ENCODE measurements at regions not wholly inside any gene's neighbourhood (a gene's known extent, or its start where the extent isn't known, plus 50 kb on each side); places are given as distances from the start of the nearest gene placed in this dataset.
A peak's percentile ranks its signal among the peaks of the same experiment; 100 is the strongest.

GRCh38 chr13:107250628-107251027 is 682.7 kb upstream of the ARGLU1 start:
- no peak for DNase-seq (ENCODE audit: low read depth)

GRCh38 chr13:107244241-107244640 is 676.3 kb upstream of the ARGLU1 start:
- DNase-seq (ENCODE audit: low read depth), result no peak

GRCh38 chr13:107242138-107242537 is 674.2 kb upstream of the ARGLU1 start:
- no peak for DNase-seq (ENCODE audit: low read depth)

- DNase-seq (ENCODE audit: low read depth), result no peak
Measured at GRCh38 chr13:107241381-107241780, 673.4 kb upstream of the ARGLU1 start.

- DNase-seq (ENCODE audit: low read depth), result no peak
Measured at GRCh38 chr13:107239213-107239612, 671.3 kb upstream of the ARGLU1 start.

GRCh38 chr13:107238262-107238981 is 670.5 kb upstream of the ARGLU1 start:
- no peak for DNase-seq (ENCODE audit: low read depth)

GRCh38 chr13:107234319-107235073 is 666.6 kb upstream of the ARGLU1 start:
- no peak for DNase-seq (ENCODE audit: low read depth)

GRCh38 chr13:107233541-107233940 is 665.6 kb upstream of the ARGLU1 start:
- DNase-seq (ENCODE audit: low read depth), result no peak

GRCh38 chr13:107231944-107232343 is 664.0 kb upstream of the ARGLU1 start:
- no peak for DNase-seq (ENCODE audit: low read depth)

- DNase-seq (ENCODE audit: low read depth), result no peak
Measured at GRCh38 chr13:107223867-107224266, 655.9 kb upstream of the ARGLU1 start.

GRCh38 chr13:107222597-107222996 is 654.7 kb upstream of the ARGLU1 start:
- no peak for DNase-seq (ENCODE audit: low read depth)

GRCh38 chr13:107220245-107220644 is 652.3 kb upstream of the ARGLU1 start:
- DNase-seq (ENCODE audit: low read depth), result no peak

GRCh38 chr13:107217251-107217650 is 649.3 kb upstream of the ARGLU1 start:
- no peak for DNase-seq (ENCODE audit: low read depth)

GRCh38 chr13:107216046-107216755 is 648.3 kb upstream of the ARGLU1 start:
- no peak for DNase-seq (ENCODE audit: low read depth)

- DNase-seq (ENCODE audit: low read depth), result peak; percentile 7
Measured at GRCh38 chr13:107211073-107211472, 643.1 kb upstream of the ARGLU1 start.

GRCh38 chr13:107210723-107211030 is 642.7 kb upstream of the ARGLU1 start:
- no peak for DNase-seq (ENCODE audit: low read depth)

- no peak for DNase-seq (ENCODE audit: low read depth)
Measured at GRCh38 chr13:107209824-107210722, 642.1 kb upstream of the ARGLU1 start.

- DNase-seq (ENCODE audit: low read depth), result no peak
Measured at GRCh38 chr13:107208889-107209288, 641.0 kb upstream of the ARGLU1 start.

GRCh38 chr13:107205318-107206104 is 637.6 kb upstream of the ARGLU1 start:
- peak; percentile 9 for DNase-seq (ENCODE audit: low read depth)

- no peak for DNase-seq (ENCODE audit: low read depth)
Measured at GRCh38 chr13:107203146-107203847, 635.4 kb upstream of the ARGLU1 start.

Data from stimulated activated CD4-positive, alpha-beta T cell treated with anti-CD3 and anti-CD28 coated beads, Interleukin-2, amount 100 ng/mL, for 4 hours (primary cell).